Liver (tissue), 3 donors: ENCODE measurements at regions not wholly inside any gene's neighbourhood (a gene's known extent, or its start where the extent isn't known, plus 50 kb on each side); places are given as distances from the start of the nearest gene placed in this dataset.

Experiments
- CTCF ChIP-seq: fragments of 150-350 bp; IDR thresholded peaks from 2 replicates; pipeline ENCODE4 v1.5.1; 2017; ENCODE audit warnings: improper control_type of control experiment, low read depth, low read length; ENCODE audit not compliant: missing input control
- HNF4A ChIP-seq, 2 donors: conservative IDR thresholded peaks; 2 replicates each; pipeline ENCODE4 v1.6.1; 2016; ENCODE audit warnings: antibody characterized with exemption in 2 of 2, mild to moderate bottlenecking in 2 of 2
- JUND ChIP-seq, 2 donors: IDR thresholded peaks; 2 replicates each; pipeline ENCODE4 v1.6.1; 2016; ENCODE audit warnings: antibody characterized with exemption in 2 of 2
- MAX ChIP-seq: IDR thresholded peaks from 2 replicates; pipeline ENCODE4 v1.6.1; 2016; ENCODE audit warnings: antibody characterized with exemption
- NR2F2 ChIP-seq: IDR thresholded peaks from 2 replicates; pipeline ENCODE4 v1.6.1; 2016; ENCODE audit warnings: antibody characterized with exemption
- RAD21 ChIP-seq, 2 donors: IDR thresholded peaks; 2 replicates each; pipeline ENCODE4 v1.6.1; 2016; ENCODE audit warnings: antibody characterized with exemption in 2 of 2, mild to moderate bottlenecking in 2 of 2
- REST ChIP-seq: IDR thresholded peaks from 2 replicates; pipeline ENCODE4 v1.6.1; 2016; ENCODE audit warnings: antibody characterized with exemption, mild to moderate bottlenecking
- TAF1 ChIP-seq: conservative IDR thresholded peaks from 2 replicates; pipeline ENCODE4 v1.6.1; 2016; ENCODE audit warnings: antibody characterized with exemption, mild to moderate bottlenecking
- YY1 ChIP-seq: IDR thresholded peaks from 2 replicates; pipeline ENCODE4 v1.6.1; 2016; ENCODE audit warnings: antibody characterized with exemption, mild to moderate bottlenecking
- ZBTB33 ChIP-seq: IDR thresholded peaks from 2 replicates; pipeline ENCODE4 v1.6.1; 2016; ENCODE audit warnings: antibody characterized with exemption
- donor health status: healthy.
- donor health status: healthy.

GRCh38 chr5:68983959-68984358, 109.9 kb upstream of the SLC30A5 start:
- no peak for TF ChIP-seq JUND (IDR thresholded peaks at IDR 0.05)
- no peak for TF ChIP-seq CTCF
- no peak for TF ChIP-seq REST
- TF ChIP-seq YY1 = no peak
- TF ChIP-seq RAD21 (IDR thresholded peaks at IDR 0.05) = no peak
- TF ChIP-seq TAF1 = no peak
- no peak for TF ChIP-seq ZBTB33
- TF ChIP-seq NR2F2 = no peak
- TF ChIP-seq MAX = no peak
- no peak for TF ChIP-seq HNF4A (conservative IDR thresholded peaks at IDR 0.05)
